ENCODE measurements at regions not wholly inside any gene's neighbourhood (a gene's known extent, or its start where the extent isn't known, plus 50 kb on each side); places are given as distances from the start of the nearest gene placed in this dataset.
"Not testable (repeated sequence)": the region's sequence is repeated elsewhere in the genome, so short reads cannot be mapped to it uniquely, and the experiment has no call there.

GRCh38 chr12:107372229-107372658 is 278.9 kb upstream of the CRY1 start:
- peak in 1 of 2 donors; percentile 22 for DNase-seq (ENCODE audit: low read depth in 2 of 2)

- DNase-seq (ENCODE audit: low read depth in 2 of 2): no peak
These were observed 280.0 kb upstream of the CRY1 start for GRCh38 chr12:107373238-107373809.

- no peak for DNase-seq (ENCODE audit: low read depth in 2 of 2)
These were observed 281.0 kb upstream of the CRY1 start for GRCh38 chr12:107374161-107374840.

GRCh38 chr12:107375231-107375630 is 281.9 kb upstream of the CRY1 start:
- no peak for DNase-seq (ENCODE audit: low read depth in 2 of 2)

- DNase-seq (ENCODE audit: low read depth in 2 of 2): no peak
These were observed 284.4 kb upstream of the CRY1 start for GRCh38 chr12:107377596-107378385.

GRCh38 chr12:107378609-107379008 is 285.3 kb upstream of the CRY1 start:
- no peak for DNase-seq (ENCODE audit: low read depth in 2 of 2)

- not testable (repeated sequence) for DNase-seq (ENCODE audit: low read depth in 2 of 2)
These were observed 285.9 kb upstream of the CRY1 start for GRCh38 chr12:107379142-107379851.

GRCh38 chr12:107379852-107380567 is 286.7 kb upstream of the CRY1 start:
- no peak for DNase-seq (ENCODE audit: low read depth in 2 of 2)

GRCh38 chr12:107384645-107385044 is 291.3 kb upstream of the CRY1 start:
- no peak for DNase-seq (ENCODE audit: low read depth in 2 of 2)

GRCh38 chr12:107385509-107385908 is 292.2 kb upstream of the CRY1 start:
- no peak for DNase-seq (ENCODE audit: low read depth in 2 of 2)

GRCh38 chr12:107386569-107386968 is 293.2 kb upstream of the CRY1 start:
- no peak for DNase-seq (ENCODE audit: low read depth in 2 of 2)

- no peak for DNase-seq (ENCODE audit: low read depth in 2 of 2)
These were observed 294.9 kb upstream of the CRY1 start for GRCh38 chr12:107388263-107388662.

GRCh38 chr12:107390414-107390813 is 295.2 kb upstream of the PWP1 start:
- DNase-seq (ENCODE audit: low read depth in 2 of 2): no peak

GRCh38 chr12:107393043-107393717 is 292.4 kb upstream of the PWP1 start:
- DNase-seq (ENCODE audit: low read depth in 2 of 2): no peak

- no peak for DNase-seq (ENCODE audit: low read depth in 2 of 2)
These were observed 290.9 kb upstream of the PWP1 start for GRCh38 chr12:107394693-107395092.

GRCh38 chr12:107395817-107396216 is 289.8 kb upstream of the PWP1 start:
- no peak for DNase-seq (ENCODE audit: low read depth in 2 of 2)

- no peak for DNase-seq (ENCODE audit: low read depth in 2 of 2)
These were observed 288.6 kb upstream of the PWP1 start for GRCh38 chr12:107396991-107397390.

- DNase-seq (ENCODE audit: low read depth in 2 of 2): no peak
These were observed 287.6 kb upstream of the PWP1 start for GRCh38 chr12:107397890-107398500.

GRCh38 chr12:107399046-107399445 is 286.6 kb upstream of the PWP1 start:
- no peak for DNase-seq (ENCODE audit: low read depth in 2 of 2)

- no peak for DNase-seq (ENCODE audit: low read depth in 2 of 2)
These were observed 284.7 kb upstream of the PWP1 start for GRCh38 chr12:107400686-107401447.
